ENCODE measurements at regions not wholly inside any gene's neighbourhood (a gene's known extent, or its start where the extent isn't known, plus 50 kb on each side); places are given as distances from the start of the nearest gene placed in this dataset.
"Not testable (repeated sequence)": the region's sequence is repeated elsewhere in the genome, so short reads cannot be mapped to it uniquely, and the experiment has no call there.

- DNase-seq, result no peak
Measured at GRCh38 chr1:106292130-106292529, 764.3 kb upstream of the PRMT6 start.

GRCh38 chr1:106296431-106296830, 760.0 kb upstream of the PRMT6 start:
- no peak for DNase-seq

DNA sequence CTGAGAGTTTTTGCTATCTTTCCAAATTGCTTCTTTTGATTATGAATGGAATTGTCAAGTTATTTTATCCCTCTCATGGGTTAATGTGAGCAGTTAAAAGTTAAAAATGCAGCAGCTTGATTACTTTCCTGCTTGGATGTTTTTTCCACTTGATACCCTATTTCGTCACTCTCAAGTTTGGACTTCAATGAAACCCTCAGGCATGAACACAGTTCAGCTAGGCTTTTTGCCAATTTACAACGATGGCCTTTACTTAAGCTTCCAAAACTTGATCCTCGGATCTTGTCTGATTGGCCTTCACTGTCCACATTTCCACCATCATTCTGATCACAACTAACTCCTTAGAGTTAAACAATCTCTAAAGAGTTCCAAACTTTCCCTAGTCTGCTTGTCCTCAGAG, 752.4 kb upstream of the PRMT6 start:
- no peak for DNase-seq

- DNase-seq, result no peak
Measured at GRCh38 chr1:106319612-106320011, 736.9 kb upstream of the PRMT6 start.

DNA sequence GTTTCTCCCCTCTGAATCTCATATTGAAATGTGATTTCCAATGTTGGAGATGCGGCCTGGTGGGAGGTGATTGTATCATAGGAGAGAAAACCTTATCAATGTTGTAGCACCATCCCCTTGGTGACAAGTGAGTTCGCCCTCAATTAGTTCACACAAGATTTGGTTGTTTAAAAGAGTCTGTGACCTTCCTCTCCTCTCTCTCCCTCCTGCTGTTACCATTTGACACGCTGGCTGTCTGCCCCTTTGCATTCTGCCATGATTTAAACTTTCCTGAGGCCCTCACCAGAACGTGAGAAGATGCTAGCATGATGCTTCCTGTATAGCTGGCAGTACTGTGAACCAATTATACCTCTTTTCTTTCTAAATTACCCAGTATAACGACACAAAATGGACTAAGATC, 730.9 kb upstream of the PRMT6 start:
- DNase-seq, result no peak

DNA sequence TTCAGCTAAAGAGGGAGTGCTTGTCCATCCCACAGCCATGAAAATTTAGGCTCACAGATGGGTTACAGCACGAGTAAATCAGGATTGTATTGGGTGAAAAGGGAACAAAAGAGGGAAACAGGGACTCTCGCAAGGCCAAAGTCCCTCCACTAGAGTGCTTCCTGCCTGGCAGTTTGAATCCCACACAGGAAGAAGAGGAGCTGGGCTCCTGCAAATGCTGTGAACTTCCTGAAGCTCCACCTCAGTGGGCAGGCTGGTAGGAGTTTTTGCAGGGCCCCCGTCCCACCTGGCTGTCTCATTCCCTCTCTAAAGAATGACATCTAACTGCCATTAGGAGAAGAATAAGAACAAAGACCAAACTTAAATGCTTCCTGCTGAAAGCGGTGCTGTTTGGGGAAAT, 712.0 kb upstream of the PRMT6 start:
- DNase-seq, result no peak

- no peak for DNase-seq
Measured at GRCh38 chr1:106360252-106360651, 696.2 kb upstream of the PRMT6 start.

GRCh38 chr1:106366627-106367319, 689.7 kb upstream of the PRMT6 start:
- DNase-seq, result no peak

DNA sequence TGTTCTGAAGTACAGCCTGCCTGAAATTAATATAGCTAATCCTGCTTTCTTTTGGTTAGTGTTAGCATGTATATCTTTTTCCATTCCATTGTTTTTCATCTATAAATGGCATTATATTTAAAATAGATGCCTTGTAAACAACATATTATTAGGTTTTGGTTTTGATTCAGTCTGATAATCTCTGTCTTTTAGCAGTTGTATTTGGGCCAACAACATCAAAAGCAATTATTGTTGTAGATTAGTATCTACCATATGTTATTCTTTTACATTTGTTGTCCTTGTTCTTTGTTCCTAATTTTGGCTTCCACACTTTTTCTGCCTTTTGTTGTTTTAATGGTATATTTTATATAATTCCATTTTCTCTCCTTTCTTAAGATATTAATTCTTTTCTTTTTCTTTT, 678.2 kb upstream of the PRMT6 start:
- no peak for DNase-seq

- no peak for DNase-seq
Measured at GRCh38 chr1:106380772-106381171, 675.7 kb upstream of the PRMT6 start.

GRCh38 chr1:106389160-106389559, 667.3 kb upstream of the PRMT6 start:
- not testable (repeated sequence) for DNase-seq

DNA sequence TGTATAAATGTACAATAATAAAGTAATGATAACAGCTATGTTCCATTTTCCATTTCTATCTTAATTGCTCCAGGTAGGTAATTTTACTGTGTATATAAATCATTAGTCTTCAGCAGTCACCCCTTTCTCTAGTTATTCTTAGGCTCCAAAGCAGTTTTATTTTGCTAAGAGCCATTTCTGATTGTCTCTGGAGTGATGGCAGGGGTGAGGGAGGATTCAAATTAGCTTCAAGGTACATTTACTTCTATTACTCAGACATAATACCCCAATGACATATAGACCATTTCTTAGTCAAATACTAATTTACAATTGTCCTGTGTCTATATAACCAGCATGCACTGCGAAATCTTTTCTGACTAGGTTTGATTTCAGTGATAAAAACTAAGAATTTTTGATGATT, 663.4 kb upstream of the PRMT6 start:
- no peak for DNase-seq

- DNase-seq, result no peak
Measured at GRCh38 chr1:106396020-106396419, 660.5 kb upstream of the PRMT6 start.

DNA sequence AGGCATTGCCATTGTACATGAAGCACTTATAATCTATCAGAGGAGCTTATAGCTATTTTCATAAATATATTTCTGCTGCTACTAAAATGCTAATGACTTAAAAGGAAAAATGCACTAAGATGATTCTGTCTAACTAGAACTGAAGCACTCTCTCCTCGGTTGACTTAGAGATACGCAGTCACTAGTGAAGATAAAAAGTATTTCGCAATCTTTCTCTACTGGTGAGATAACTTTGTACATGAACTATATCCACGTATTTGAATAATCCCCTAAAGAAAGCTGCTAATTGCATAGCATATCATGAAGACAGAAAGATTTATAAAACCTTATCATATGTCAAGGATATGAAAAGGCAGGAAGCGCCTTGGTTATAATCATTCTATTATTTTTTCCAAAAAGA, 658.1 kb upstream of the PRMT6 start:
- no peak for DNase-seq

DNA sequence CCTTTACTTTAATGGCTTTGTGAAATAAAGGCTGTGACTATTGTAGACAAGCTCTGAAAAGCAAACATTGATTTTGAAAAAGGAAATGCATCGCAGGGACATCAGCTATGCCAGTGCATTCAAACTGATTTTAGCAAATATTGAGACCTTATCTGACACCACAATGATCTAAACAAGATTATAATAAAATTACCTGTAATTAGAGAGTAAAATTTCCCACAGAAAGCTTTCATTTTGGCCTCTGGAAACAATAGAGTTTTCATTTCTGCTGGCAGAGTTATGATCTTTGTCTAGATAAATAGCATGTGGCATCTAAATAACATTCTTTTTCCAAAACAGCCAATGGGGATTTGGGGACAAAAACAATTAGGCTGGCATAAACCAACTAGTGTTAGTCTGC, 650.4 kb upstream of the PRMT6 start:
- no peak for DNase-seq

GRCh38 chr1:106412321-106412720, 644.2 kb upstream of the PRMT6 start:
- DNase-seq, result not testable (repeated sequence)

GRCh38 chr1:106435269-106435668, 621.2 kb upstream of the PRMT6 start:
- no peak for DNase-seq

GRCh38 chr1:106439475-106439874, 617.0 kb upstream of the PRMT6 start:
- DNase-seq, result no peak

- DNase-seq, result no peak
Measured at GRCh38 chr1:106447466-106447865, 609.0 kb upstream of the PRMT6 start.

DNA sequence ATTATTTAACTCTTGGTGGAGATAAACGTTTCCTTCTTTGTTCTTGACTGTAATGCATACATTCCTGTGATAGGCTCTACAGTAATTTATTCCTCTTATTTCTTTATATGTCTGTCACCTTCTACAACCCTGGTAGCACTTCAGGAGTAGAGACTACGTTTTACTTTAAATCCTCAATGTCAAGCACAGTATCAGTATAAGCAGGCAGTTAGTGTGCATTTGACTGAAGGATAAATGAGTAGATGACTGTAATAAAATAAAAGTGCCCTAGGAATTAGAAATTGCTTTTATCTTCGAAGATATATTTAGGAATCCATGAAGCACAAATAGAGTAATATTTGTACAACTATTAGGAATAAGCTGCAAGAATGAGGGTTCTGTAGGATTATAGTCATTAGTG, 599.6 kb upstream of the PRMT6 start:
- DNase-seq, result no peak

- DNase-seq, result no peak
Measured at GRCh38 chr1:106457368-106457767, 599.1 kb upstream of the PRMT6 start.

GRCh38 chr1:106458866-106459265, 597.6 kb upstream of the PRMT6 start:
- DNase-seq, result no peak

DNA sequence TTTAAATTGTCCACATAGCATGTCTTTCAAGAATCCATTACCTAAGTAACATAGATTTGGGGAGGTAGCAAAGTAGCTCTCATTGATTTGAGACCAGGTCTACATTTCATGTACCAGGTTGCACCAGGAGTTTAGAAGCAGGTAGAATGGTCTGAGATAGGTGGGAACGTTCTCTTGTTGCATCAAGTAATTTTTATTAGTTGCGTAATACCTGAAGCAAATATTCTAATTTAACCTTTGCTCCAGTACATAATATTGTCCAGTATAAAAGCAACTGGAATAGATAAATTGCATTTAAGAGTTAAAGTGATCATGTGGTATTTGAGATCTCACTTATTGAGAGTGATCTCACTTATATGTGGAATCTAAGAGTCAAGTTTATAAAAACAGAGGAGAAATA, 597.1 kb upstream of the PRMT6 start:
- DNase-seq, result no peak

GRCh38 chr1:106465666-106466065, 590.8 kb upstream of the PRMT6 start:
- DNase-seq, result no peak

- no peak for DNase-seq
Measured at GRCh38 chr1:106480629-106481028, 575.8 kb upstream of the PRMT6 start.
